K562 (cell line): ENCODE measurements at regions not wholly inside any gene's neighbourhood (a gene's known extent, or its start where the extent isn't known, plus 50 kb on each side); places are given as distances from the start of the nearest gene placed in this dataset.

Source experiments
- ATAC-seq: fragments of 200-7000 bp; cut with Tn5 transposase; 3 replicates; pipeline ENCODE4 v1.9.1; 2020; ENCODE audit warnings: moderate library complexity
- BruUV-seq: library from RNA; stranded (reverse); fragments of 400-500 nt; replicated peaks from 2 replicates; lab custom pipeline; 2021; lab: Mats Ljungman, UMichigan
- CTCF ChIA-PET: fragments of 300-600 bp; formaldehyde crosslinking; extraction: SDS; loops from one replicate; lab custom pipeline; 2021; ENCODE audit warnings: low intra/inter-chr PET ratio; lab: Yijun Ruan, JAX
- POLR2A ChIA-PET: fragments of 300-600, 350-650 bp; sonication (Branson Sonifier 250); formaldehyde crosslinking; extraction: SDS; loops from one replicate; lab custom pipeline; 2021; ENCODE audit warnings: antibody characterized with exemption, inconsistent platforms; lab: Yijun Ruan, JAX
- DNase-seq, 4 experiments: peaks; one replicate each; pipeline versions ENCODE4 v3.0.0 to v3.0.0-alpha.2; 2011 to 2018; ENCODE audit warnings: low spot score in 3 of 4, mixed read lengths in 3 of 4; ENCODE audit errors: extremely low read depth in 1 of 4
- FAIRE-seq: peaks from 2 replicates; lab custom pipeline; 2011; peaks lifted over from hg19 to GRCh38; lab: Jason Lieb, UNC
- H2AFZ ChIP-seq: 2 replicates; pipeline ENCODE4 v1.6.0; 2011; ENCODE audit warnings: low read depth, low read length, control low read depth, inconsistent platforms
- H3K27ac ChIP-seq: fragments of 200-600 bp; 3 replicates; pipeline ENCODE4 v1.8.0; 2011; ENCODE audit warnings: low read depth, mild to moderate bottlenecking, control low read depth, inconsistent platforms, low read length, moderate library complexity, mixed read lengths; ENCODE audit errors: extremely low read depth
- H3K27me3 ChIP-seq, 2 experiments: fragments of 300-600 bp in 1 of 2; 2 replicates in 1 of 2; 3 replicates in 1 of 2; pipeline versions ENCODE4 v1.6.0 to v1.8.0; 2011; ENCODE audit warnings: inconsistent platforms in 2 of 2, low read length in 2 of 2, mild to moderate bottlenecking in 1 of 2, mixed read lengths in 1 of 2, moderate library complexity in 1 of 2; ENCODE audit not compliant: control insufficient read depth in 2 of 2, insufficient read depth in 2 of 2
- H3K36me3 ChIP-seq: fragments of 300-600 bp; 3 replicates; pipeline ENCODE4 v1.8.0; 2011; ENCODE audit warnings: mild to moderate bottlenecking, low read length, inconsistent platforms; ENCODE audit not compliant: control insufficient read depth, insufficient read depth
- H3K4me1 ChIP-seq, 2 experiments: fragments of 200-600 bp in 1 of 2; replicated peaks in 1 of 2; 2 replicates in 1 of 2; 3 replicates in 1 of 2; pipeline versions ENCODE4 v1.5.1 to v1.8.0; 2011; ENCODE audit warnings: inconsistent platforms in 2 of 2, low read length in 2 of 2, mild to moderate bottlenecking in 1 of 2, mixed read lengths in 1 of 2, moderate library complexity in 1 of 2; ENCODE audit not compliant: control insufficient read depth in 2 of 2, insufficient read depth in 2 of 2
- H3K4me2 ChIP-seq: 2 replicates; pipeline ENCODE4 v1.6.1; 2011; ENCODE audit warnings: low read length, control low read depth, inconsistent platforms, mixed read lengths; ENCODE audit not compliant: insufficient read depth
- H3K4me3 ChIP-seq: fragments of 200-600 bp; sonication (generic), shearing (Covaris generic); 2 replicates; pipeline ENCODE4 v1.5.1; 2016; ENCODE audit warnings: control low read depth, inconsistent platforms
- H3K79me2 ChIP-seq: fragments of 200-600 bp; 3 replicates; pipeline ENCODE4 v1.8.0; 2011; ENCODE audit warnings: low read length, inconsistent platforms; ENCODE audit not compliant: control insufficient read depth, insufficient read depth
- H3K9ac ChIP-seq, 2 experiments: 2 replicates each; pipeline versions ENCODE4 v1.6.0 to v1.6.1; 2011; ENCODE audit warnings: low read depth in 2 of 2, low read length in 2 of 2, control low read depth in 1 of 2, inconsistent platforms in 1 of 2, mild to moderate bottlenecking in 1 of 2, mixed read lengths in 1 of 2; ENCODE audit not compliant: insufficient read depth in 1 of 2
- H3K9me1 ChIP-seq: one replicate; pipeline ENCODE4 v1.6.0; 2011; ENCODE audit warnings: inconsistent platforms, mild to moderate bottlenecking, low read length, moderate library complexity; ENCODE audit not compliant: control insufficient read depth, insufficient read depth
- H3K9me3 ChIP-seq: replicated peaks from 2 replicates; pipeline ENCODE4 v1.5.1; 2011; ENCODE audit warnings: low read depth, low read length, inconsistent platforms; ENCODE audit not compliant: control insufficient read depth, insufficient read depth
- H4K20me1 ChIP-seq: replicated peaks from 2 replicates; pipeline ENCODE4 v1.6.1; 2011; ENCODE audit warnings: low read length, inconsistent platforms, mixed read lengths; ENCODE audit not compliant: control insufficient read depth, insufficient read depth
- BCOR ChIP-seq: fragments of 450-650 bp; IDR thresholded peaks from 2 replicates; pipeline ENCODE4 v1.6.1; 2016
- FIP1L1 ChIP-seq: fragments of 200-400 bp; formaldehyde crosslinking; IDR thresholded peaks from 2 replicates; pipeline ENCODE4 v1.6.1; 2018; ENCODE audit warnings: mild to moderate bottlenecking, low read depth, low read length; ENCODE audit not compliant: poor library complexity, severe bottlenecking
- KDM1A ChIP-seq, 2 experiments: fragments of 450-650 bp; IDR thresholded peaks; 2 replicates each; pipeline ENCODE4 v1.6.1; 2016; ENCODE audit warnings: mild to moderate bottlenecking in 2 of 2
- NONO ChIP-seq, 2 experiments: fragments of 200-400 bp in 1 of 2; fragments of 450-650 bp in 1 of 2; formaldehyde crosslinking in 1 of 2; IDR thresholded peaks; 2 replicates each; pipeline ENCODE4 v1.6.1; 2017; ENCODE audit warnings: low read depth in 2 of 2, mild to moderate bottlenecking in 2 of 2, moderate library complexity in 2 of 2, low read length in 1 of 2
- RBM25 ChIP-seq: fragments of 200-400 bp; formaldehyde crosslinking; IDR thresholded peaks from 2 replicates; pipeline ENCODE4 v1.6.1; 2018; ENCODE audit warnings: low read length, low read depth, moderate library complexity; ENCODE audit not compliant: severe bottlenecking
- ZFP36 ChIP-seq: fragments of 150-350 bp; IDR thresholded peaks from 2 replicates; pipeline ENCODE4 v1.6.1; 2018; ENCODE audit warnings: low read length, low read depth; ENCODE audit not compliant: partially characterized antibody
- ZNF431 ChIP-seq: sonication (generic); formaldehyde crosslinking; IDR thresholded peaks from 2 replicates; pipeline ENCODE4 v1.8.0; 2022; ENCODE audit warnings: mild to moderate bottlenecking, missing genetic modification reagents
- ZNF436 ChIP-seq: fragments of 250-450, 450-650 bp; sonication (Bioruptor Pico); formaldehyde crosslinking; IDR thresholded peaks from 2 replicates; pipeline ENCODE4 v1.7.0; 2020; ENCODE audit warnings: mild to moderate bottlenecking
- WGBS: fragments of 100-300 bp; shearing (Covaris generic); methylation state at CpG from one replicate; pipeline ENCODE4 v1.1.6; 2016; ENCODE audit warnings: low coverage, mixed read lengths; ENCODE audit not compliant: insufficient coverage; ENCODE audit errors: missing lambda C conversion rate; 5-methylcytosine and 5-hydroxymethylcytosine counted together
- in situ Hi-C: fragments of 300-500 bp; cut with MboI; formaldehyde crosslinking; loops from 4 replicates; pipeline ENCODE4 v1.15.0; 2018; ENCODE audit warnings: inconsistent platforms, mixed read lengths
- intact Hi-C: fragments of 100-400 bp; cut with micrococcal nuclease; formaldehyde crosslinking; loops from 2 replicates; pipeline ENCODE4 v1.14.2; 2022

DNA sequence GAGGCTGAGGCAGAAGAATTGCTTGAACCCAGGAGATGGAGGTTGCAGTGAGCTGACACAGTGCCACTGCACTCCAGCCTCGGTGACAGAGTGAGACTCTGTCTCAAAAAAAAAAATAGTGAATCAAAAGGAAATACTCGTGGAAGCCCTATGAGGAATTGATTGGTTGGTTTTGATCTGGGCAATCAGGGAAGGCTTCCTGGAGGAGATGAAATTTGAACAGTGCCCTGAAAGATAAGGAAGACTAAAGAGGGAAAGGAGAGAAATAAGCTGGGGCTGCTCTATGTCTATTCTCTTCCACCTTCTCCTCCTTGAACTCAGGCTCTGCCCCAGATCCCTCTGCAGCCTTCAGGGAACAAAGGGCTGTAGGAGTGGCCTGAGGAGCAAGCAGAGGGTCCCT is 54.1 kb downstream of the IRF2BPL start:
- H3K4me2 ChIP-seq, result no peak overlapping the region
- no TSS peak for BruUV-seq
- in situ Hi-C loops (no loop called here), intact Hi-C loops (no loop called here)
- no peak overlapping the region for H3K27ac ChIP-seq
- FAIRE-seq, result no peak
- H3K36me3 ChIP-seq, result no peaks in the 10 kb centered on the region
- H3K4me1 ChIP-seq, result peaks cover 10 to 12% of the 10 kb centered on the region in 2 experiments; a peak in 3 of 5 replicates
- no peak overlapping the region for H2AFZ ChIP-seq
- H3K9me3 ChIP-seq, result no peaks in the 10 kb centered on the region
- no peaks in the 10 kb centered on the region for H3K27me3 ChIP-seq
- ATAC-seq, result no peak
- no peaks in the 10 kb centered on the region for H4K20me1 ChIP-seq
- DNase-seq, result no peak
- WGBS, result 17% methylated on average over 1 of the region's 2 CpGs
- H3K4me3 ChIP-seq, result no peak overlapping the region
- no peak overlapping the region for H3K9ac ChIP-seq
- ChIA-PET POLR2A (interaction anchor here (0.6 to 0.7 kb wide), 2 partner anchors 12 to 40 kb away, joined by 3 to 4 read pairs; no protein-coding TSS in a partner anchor), CTCF (no interaction called here)
- peak; percentile 96 for TF ChIP-seq ZFP36
- peak in 1 of 2 experiments; percentile 19; a peak in 1 of 4 replicates for TF ChIP-seq KDM1A (IDR thresholded peaks at IDR 0.05)
- TF ChIP-seq NONO (IDR thresholded peaks at IDR 0.05; ENCODE audit: low read depth in 2 of 2, low read length in 1 of 2), result no peak
- 0 out of 2 replicates have a peak, but pooled peaks have one; percentile 32 for TF ChIP-seq BCOR
- TF ChIP-seq RBM25, result peak; percentile 76
- TF ChIP-seq ZNF431 (CRISPR knock-in tag), result no peak
- peak; percentile 61; the same call in 1 of the 2 replicates for TF ChIP-seq ZNF436
- no peak for TF ChIP-seq FIP1L1
- H3K9me1 ChIP-seq, result no peaks in the 10 kb centered on the region
- no peaks in the 10 kb centered on the region for H3K79me2 ChIP-seq
